ENCODE measurements at regions not wholly inside any gene's neighbourhood (a gene's known extent, or its start where the extent isn't known, plus 50 kb on each side); places are given as distances from the start of the nearest gene placed in this dataset.

- DNase-seq (ENCODE audit: low read depth in 2 of 2), result no peak
- no peak for TF ChIP-seq CTCF (IDR thresholded peaks at IDR 0.05; ENCODE audit: low read depth, low read length)
Measured at GRCh38 chr21:36540700-36541099, 60.8 kb upstream of the CLDN14 start.

GRCh38 chr21:36541721-36542139 is 61.8 kb upstream of the CLDN14 start:
- H3K4me3 ChIP-seq (replicated peaks in 1 of 2; ENCODE audit: low read depth in 2 of 2, low read length in 2 of 2), result no peak overlapping the region
- TF ChIP-seq CTCF (IDR thresholded peaks at IDR 0.05; ENCODE audit: low read depth, low read length), result no peak
- DNase-seq (ENCODE audit: low read depth in 2 of 2), result no peak

More at GRCh38 chr21:36540700-36541099, 60.8 kb upstream of the CLDN14 start:
- no peak overlapping the region for H3K4me3 ChIP-seq (replicated peaks in 1 of 2; ENCODE audit: low read depth in 2 of 2, low read length in 2 of 2)

- H3K4me3 ChIP-seq (replicated peaks in 1 of 2; ENCODE audit: low read depth in 2 of 2, low read length in 2 of 2), result no peak overlapping the region
- TF ChIP-seq CTCF (IDR thresholded peaks at IDR 0.05; ENCODE audit: low read depth, low read length), result no peak
- no peak for DNase-seq (ENCODE audit: low read depth in 2 of 2)
Measured at GRCh38 chr21:36542312-36543101, 62.6 kb upstream of the CLDN14 start.

GRCh38 chr21:36543924-36544323 is 64.0 kb upstream of the CLDN14 start:
- no peak for DNase-seq (ENCODE audit: low read depth in 2 of 2)
- TF ChIP-seq CTCF (IDR thresholded peaks at IDR 0.05; ENCODE audit: low read depth, low read length), result no peak
- H3K4me3 ChIP-seq (replicated peaks in 1 of 2; ENCODE audit: low read depth in 2 of 2, low read length in 2 of 2), result no peak overlapping the region

GRCh38 chr21:36544545-36544944 is 64.6 kb upstream of the CLDN14 start:
- TF ChIP-seq CTCF (IDR thresholded peaks at IDR 0.05; ENCODE audit: low read depth, low read length), result no peak
- DNase-seq (ENCODE audit: low read depth in 2 of 2), result no peak
- H3K4me3 ChIP-seq (replicated peaks in 1 of 2; ENCODE audit: low read depth in 2 of 2, low read length in 2 of 2), result no peak overlapping the region

- no peak overlapping the region for H3K4me3 ChIP-seq (replicated peaks in 1 of 2; ENCODE audit: low read depth in 2 of 2, low read length in 2 of 2)
- DNase-seq (ENCODE audit: low read depth in 2 of 2), result peak; percentile 20 to 36
- no peak for TF ChIP-seq CTCF (IDR thresholded peaks at IDR 0.05; ENCODE audit: low read depth, low read length)
Measured at GRCh38 chr21:36545776-36546511, 66.0 kb upstream of the CLDN14 start.

All from cardiac fibroblast (primary cell).